ENCODE measurements at regions not wholly inside any gene's neighbourhood (a gene's known extent, or its start where the extent isn't known, plus 50 kb on each side); places are given as distances from the start of the nearest gene placed in this dataset.

DNA sequence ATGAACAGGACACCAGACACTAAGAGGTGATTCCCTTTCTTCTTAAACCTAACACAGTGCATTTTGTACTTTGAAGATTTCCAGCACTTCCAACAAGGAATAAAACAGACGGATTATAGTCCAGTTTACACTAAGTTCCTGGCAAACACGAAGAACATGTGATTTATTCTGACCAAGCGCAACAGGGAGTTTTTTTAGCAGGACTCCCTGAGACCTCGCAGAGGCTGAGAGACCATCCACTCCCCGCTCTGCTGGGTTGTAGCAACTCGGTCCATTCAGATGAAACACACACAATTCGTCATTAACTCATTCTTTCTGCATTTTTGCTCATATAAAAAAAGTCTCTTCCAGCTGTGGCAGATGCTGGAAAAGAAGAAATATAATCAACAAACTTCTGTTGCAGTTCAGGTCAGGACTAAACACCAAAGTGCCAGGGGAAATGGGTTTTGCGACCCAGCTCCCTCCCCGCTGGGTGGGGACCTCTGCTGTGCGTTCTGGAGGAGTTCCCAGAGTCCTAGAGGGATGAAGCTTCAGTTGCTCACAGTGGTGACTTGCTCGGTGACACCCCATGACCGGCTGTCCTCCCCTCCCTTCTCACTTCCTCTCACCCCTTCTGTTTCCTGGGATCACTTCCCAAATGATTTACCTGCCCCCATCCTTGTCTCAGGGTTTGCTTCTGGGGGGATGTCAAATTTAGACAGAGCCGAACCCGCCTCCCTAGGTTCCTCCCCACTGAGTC, 52.5 kb downstream of the KCNF1 start:
- Histone ChIP-seq H3K4me2 (ENCODE audit: low read length) (no peak overlapping the region), H3K79me2 (ENCODE audit: insufficient read depth, low read length) (no peaks in the 10 kb centered on the region), H3K4me3 (replicated peaks in 1 of 2; ENCODE audit: low read depth in 1 of 2, low read length in 2 of 2) (no peak overlapping the region), H3K9ac (ENCODE audit: low read length) (no peak overlapping the region), H3K36me3 (ENCODE audit: control insufficient read depth in 1 of 2, insufficient read depth in 2 of 2, low read length in 2 of 2) (no peaks in the 10 kb centered on the region), H3K9me2 (ENCODE audit: insufficient read depth) (no peaks in the 10 kb centered on the region; the same call in 1 of the 2 replicates), H3K4me1 (ENCODE audit: control insufficient read depth in 1 of 2, insufficient read depth in 2 of 2, low read length in 2 of 2) (0 out of 4 replicates have a peak, but pooled peaks cover 0 to 4% of the 10 kb centered on the region in 2 experiments), H2AFZ (ENCODE audit: low read depth, low read length, poor library complexity, severe bottlenecking) (no peak overlapping the region), H3K27me3 (ENCODE audit: insufficient read depth, low read length) (no peaks in the 10 kb centered on the region), H3K27ac (ENCODE audit: low read depth, low read length) (no peak overlapping the region), H4K20me1 (ENCODE audit: insufficient read depth) (no peaks in the 10 kb centered on the region), H3K9me3 (ENCODE audit: control insufficient read depth in 1 of 2, insufficient read depth in 1 of 2, low read depth in 1 of 2, low read length in 2 of 2) (no peaks in the 10 kb centered on the region)
- RAD21 ChIA-PET (ENCODE audit: low non-redundant PET in 1 of 2, low total read pairs in 2 of 2, uncharacterized antibody in 2 of 2, unreplicated experiment in 2 of 2): no interaction called here
- intact Hi-C loops (cut with micrococcal nuclease): no loop called here
- no peak for TF ChIP-seq POLR2A (IDR thresholded peaks at IDR 0.05; ENCODE audit: borderline replicate concordance, extremely low read depth, insufficient read depth, insufficient read length)
- no peak for TF ChIP-seq TCF7L2 (IDR thresholded peaks at IDR 0.05; ENCODE audit: borderline replicate concordance, extremely low read depth, insufficient read depth, insufficient read length)
- TF ChIP-seq, protein P1, sequence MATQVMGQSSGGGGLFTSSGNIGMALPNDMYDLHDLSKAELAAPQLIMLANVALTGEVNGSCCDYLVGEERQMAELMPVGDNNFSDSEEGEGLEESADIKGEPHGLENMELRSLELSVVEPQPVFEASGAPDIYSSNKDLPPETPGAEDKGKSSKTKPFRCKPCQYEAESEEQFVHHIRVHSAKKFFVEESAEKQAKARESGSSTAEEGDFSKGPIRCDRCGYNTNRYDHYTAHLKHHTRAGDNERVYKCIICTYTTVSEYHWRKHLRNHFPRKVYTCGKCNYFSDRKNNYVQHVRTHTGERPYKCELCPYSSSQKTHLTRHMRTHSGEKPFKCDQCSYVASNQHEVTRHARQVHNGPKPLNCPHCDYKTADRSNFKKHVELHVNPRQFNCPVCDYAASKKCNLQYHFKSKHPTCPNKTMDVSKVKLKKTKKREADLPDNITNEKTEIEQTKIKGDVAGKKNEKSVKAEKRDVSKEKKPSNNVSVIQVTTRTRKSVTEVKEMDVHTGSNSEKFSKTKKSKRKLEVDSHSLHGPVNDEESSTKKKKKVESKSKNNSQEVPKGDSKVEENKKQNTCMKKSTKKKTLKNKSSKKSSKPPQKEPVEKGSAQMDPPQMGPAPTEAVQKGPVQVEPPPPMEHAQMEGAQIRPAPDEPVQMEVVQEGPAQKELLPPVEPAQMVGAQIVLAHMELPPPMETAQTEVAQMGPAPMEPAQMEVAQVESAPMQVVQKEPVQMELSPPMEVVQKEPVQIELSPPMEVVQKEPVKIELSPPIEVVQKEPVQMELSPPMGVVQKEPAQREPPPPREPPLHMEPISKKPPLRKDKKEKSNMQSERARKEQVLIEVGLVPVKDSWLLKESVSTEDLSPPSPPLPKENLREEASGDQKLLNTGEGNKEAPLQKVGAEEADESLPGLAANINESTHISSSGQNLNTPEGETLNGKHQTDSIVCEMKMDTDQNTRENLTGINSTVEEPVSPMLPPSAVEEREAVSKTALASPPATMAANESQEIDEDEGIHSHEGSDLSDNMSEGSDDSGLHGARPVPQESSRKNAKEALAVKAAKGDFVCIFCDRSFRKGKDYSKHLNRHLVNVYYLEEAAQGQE (IDR thresholded peaks at IDR 0.05; ENCODE audit: low read depth): no peak
- no peak for TF ChIP-seq FOSL1 (IDR thresholded peaks at IDR 0.05; ENCODE audit: low read depth)
- TF ChIP-seq, protein P2, sequence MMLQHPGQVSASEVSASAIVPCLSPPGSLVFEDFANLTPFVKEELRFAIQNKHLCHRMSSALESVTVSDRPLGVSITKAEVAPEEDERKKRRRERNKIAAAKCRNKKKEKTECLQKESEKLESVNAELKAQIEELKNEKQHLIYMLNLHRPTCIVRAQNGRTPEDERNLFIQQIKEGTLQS (IDR thresholded peaks at IDR 0.05): no peak
- no peak for TF ChIP-seq SP1 (IDR thresholded peaks at IDR 0.05; ENCODE audit: low read depth)
- TF ChIP-seq, protein P3, sequence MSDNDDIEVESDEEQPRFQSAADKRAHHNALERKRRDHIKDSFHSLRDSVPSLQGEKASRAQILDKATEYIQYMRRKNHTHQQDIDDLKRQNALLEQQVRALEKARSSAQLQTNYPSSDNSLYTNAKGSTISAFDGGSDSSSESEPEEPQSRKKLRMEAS (IDR thresholded peaks at IDR 0.05): no peak
- DNase-seq (ENCODE audit: low read depth, low spot score) (no peak), ATAC-seq (no peak)
- POLR2A ChIA-PET: no interaction called here
- no TSS peak for BruUV-seq (replicated peaks)
- CTCF ChIA-PET: no interaction called here
